ENCODE measurements at regions not wholly inside any gene's neighbourhood (a gene's known extent, or its start where the extent isn't known, plus 50 kb on each side); places are given as distances from the start of the nearest gene placed in this dataset.

GRCh38 chr3:170740726-170741591 is 129.0 kb downstream of the RPL22L1 start:
- no peak for TF ChIP-seq CSDC2 (CRISPR knock-in tag; IDR thresholded peaks at IDR 0.05)
- TF ChIP-seq CREB5 (CRISPR knock-in tag; IDR thresholded peaks at IDR 0.05; ENCODE audit: low read depth) = no peak
- TF ChIP-seq PATZ1 (CRISPR knock-in tag; IDR thresholded peaks at IDR 0.05; ENCODE audit: borderline replicate concordance) = no peak
- no peak for TF ChIP-seq CSRNP3 (CRISPR knock-in tag; IDR thresholded peaks at IDR 0.05)
- TF ChIP-seq RARB (CRISPR knock-in tag; IDR thresholded peaks at IDR 0.05) = no peak
- TF ChIP-seq ZNF70 (CRISPR knock-in tag; IDR thresholded peaks at IDR 0.05) = no peak
- TF ChIP-seq ZNF565 (CRISPR knock-in tag; conservative IDR thresholded peaks at IDR 0.05; ENCODE audit: low read depth) = no peak
- no peak for TF ChIP-seq ZFP30 (CRISPR knock-in tag; IDR thresholded peaks at IDR 0.05)
- TF ChIP-seq TOX (CRISPR knock-in tag; IDR thresholded peaks at IDR 0.05; ENCODE audit: borderline replicate concordance) = no peak

Measured in SK-N-SH treated with all-trans-retinoic acid at 6 μM for 48 hours (cell line).